ENCODE measurements at regions not wholly inside any gene's neighbourhood (a gene's known extent, or its start where the extent isn't known, plus 50 kb on each side); places are given as distances from the start of the nearest gene placed in this dataset.
A peak's percentile ranks its signal among the peaks of the same experiment; 100 is the strongest.

GRCh38 chr17:33652731-33653398 is 359.8 kb upstream of the ASIC2 start:
- no peak for DNase-seq

- DNase-seq = no peak
Observed at GRCh38 chr17:33653399-33653788, 360.3 kb upstream of the ASIC2 start.

- no peak for DNase-seq
Observed at GRCh38 chr17:33657181-33657580, 364.1 kb upstream of the ASIC2 start.

GRCh38 chr17:33661975-33662374 is 368.9 kb upstream of the ASIC2 start:
- no peak for DNase-seq

- no peak for DNase-seq
Observed at GRCh38 chr17:33664116-33664840, 371.2 kb upstream of the ASIC2 start.

DNA sequence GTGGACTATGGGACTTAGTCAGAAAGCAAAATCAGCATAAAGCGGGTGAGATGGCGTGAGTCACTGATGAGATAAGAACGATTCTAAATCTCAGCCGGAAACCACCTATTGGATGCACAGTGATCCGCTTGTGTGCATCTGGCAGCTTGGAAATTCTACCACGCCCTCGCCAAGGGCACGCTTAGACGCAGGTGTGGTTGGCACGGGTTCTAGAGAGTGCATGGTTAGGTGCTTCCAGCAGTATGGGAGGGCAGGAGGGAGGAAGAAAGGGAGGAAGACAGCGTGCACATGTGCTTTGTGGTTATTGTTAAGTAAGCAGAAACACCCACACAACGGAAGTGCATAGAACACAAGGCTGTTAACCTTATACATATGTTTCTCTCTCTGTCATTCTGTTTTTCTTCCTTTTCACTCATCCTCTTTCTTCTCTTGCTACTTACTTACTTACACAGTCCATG is 374.0 kb upstream of the ASIC2 start:
- peak; percentile 4 for DNase-seq

GRCh38 chr17:33667671-33668070 is 374.6 kb upstream of the ASIC2 start:
- DNase-seq = no peak

- DNase-seq = no peak
Observed at GRCh38 chr17:33668516-33668915, 375.4 kb upstream of the ASIC2 start.

DNA sequence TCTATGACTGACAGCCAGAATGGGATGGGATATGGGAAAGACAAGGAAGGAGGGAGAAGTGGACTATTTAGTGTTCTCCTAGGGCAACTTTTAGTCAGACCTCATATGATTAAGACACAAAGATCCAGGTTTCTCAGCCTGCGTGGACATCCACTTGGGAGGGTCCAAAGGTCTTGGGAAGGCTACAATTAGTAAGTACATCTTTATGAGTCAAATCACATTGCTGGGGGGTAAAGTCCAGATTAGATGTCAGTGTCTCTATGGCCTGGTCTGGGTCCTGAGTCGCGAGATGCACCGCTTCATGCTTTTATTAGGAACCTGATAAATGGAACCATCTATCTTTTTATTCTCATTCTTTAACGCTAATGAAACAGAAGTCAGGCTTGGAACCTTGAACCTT is 378.4 kb upstream of the ASIC2 start:
- DNase-seq = no peak

GRCh38 chr17:33674685-33675084 is 381.6 kb upstream of the ASIC2 start:
- peak; percentile 23 for DNase-seq

DNA sequence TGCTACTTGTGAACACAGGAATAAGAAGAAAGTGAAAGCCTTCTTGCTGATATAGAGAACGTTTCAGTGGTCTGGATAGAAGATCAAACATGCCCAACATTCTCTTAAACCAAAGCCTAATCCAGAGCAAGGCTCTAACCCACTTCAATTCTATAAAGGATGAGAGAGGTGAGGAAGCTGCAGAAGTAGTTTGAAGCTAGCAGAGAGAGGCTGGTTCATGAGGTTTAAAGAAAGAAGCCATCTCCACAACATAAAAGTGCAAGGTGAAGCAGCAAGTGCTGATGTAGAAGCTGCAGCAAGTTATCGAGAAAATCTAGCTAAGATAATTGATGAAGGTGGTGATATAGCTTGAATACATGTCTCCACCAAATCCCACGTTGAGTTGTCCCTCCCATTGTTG is 383.3 kb upstream of the ASIC2 start:
- DNase-seq = no peak

DNA sequence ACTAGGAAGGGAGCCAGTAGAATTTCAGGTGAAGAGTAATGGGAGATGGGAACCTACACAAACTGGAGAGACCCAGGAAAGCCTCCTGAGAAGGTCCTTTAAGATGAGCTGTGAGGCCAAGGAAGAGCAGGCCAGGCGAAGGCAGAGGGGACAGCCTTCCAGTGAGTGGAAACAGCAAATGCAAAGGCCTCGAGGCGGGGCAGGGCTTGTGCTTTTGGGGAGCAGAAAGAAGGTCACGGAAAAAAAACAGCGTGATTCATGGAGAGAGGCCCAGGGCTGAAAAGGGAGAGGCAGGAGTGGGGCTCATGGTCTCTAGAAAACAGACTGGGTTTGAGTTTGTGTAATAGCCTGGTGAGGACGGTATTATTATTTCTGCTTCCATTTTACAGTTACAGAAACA is 386.5 kb upstream of the ASIC2 start:
- DNase-seq = no peak

GRCh38 chr17:33680472-33680871 is 387.4 kb upstream of the ASIC2 start:
- no peak for DNase-seq

DNA sequence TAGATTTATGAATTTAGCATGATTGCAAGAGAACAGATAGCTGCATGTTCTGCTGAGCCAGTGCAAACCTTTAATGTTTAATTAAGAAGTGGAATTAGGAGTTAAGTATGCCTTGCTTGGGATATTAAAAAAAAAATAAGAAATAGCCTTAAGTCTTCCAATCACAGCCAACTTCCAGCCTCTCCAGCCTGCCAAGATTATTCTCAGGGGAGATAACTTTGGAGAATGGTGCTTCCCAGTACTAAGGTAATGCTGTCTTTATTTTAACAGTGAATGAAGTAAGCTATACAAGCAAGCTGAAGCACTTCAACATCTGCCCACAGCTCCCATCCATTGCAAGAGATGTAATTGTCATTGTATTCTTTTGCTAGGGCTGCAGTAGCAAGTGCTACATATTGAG is 389.5 kb upstream of the ASIC2 start:
- DNase-seq = no peak

GRCh38 chr17:33684735-33685134 is 391.6 kb upstream of the ASIC2 start:
- no peak for DNase-seq

DNA sequence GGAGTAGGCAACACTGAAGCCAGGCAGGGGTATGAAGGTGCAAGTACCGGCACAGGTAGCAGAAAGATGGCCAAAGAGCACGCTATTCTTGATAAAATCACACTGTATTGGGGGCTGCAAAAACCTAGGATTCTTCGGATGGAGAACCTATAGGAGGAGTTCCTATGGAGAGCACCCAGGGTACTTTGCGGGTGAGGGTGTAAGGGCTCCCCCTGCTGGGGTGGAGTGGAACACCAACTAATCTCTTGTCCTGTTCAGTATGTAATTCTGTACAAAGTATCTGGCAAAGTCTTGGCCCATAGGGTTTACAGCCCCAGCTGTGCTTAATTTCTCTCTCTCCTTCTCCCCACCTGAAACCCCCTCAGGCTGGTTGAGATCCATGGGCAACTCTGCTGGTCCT is 393.1 kb upstream of the ASIC2 start:
- no peak for DNase-seq

GRCh38 chr17:33687831-33688230 is 394.7 kb upstream of the ASIC2 start:
- DNase-seq = no peak

DNA sequence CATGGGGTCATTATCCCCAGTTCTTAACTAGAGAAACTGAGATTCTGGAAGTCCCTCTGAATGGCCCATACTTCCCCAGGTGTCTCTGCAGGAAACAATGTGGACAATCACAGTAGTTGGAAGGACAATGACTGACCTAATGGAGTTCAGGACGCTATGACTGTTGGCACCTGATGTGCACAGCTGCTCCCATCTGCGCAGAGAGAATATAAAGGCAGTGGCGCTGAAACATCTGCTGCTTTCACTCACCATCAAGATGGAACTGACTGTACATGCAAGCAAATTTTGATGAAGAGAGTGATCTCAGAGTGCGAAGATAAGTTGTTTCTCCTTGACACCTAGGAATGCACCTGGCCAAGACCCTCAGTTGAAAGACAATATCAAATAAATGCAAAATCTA is 395.7 kb upstream of the ASIC2 start:
- DNase-seq = no peak

- no peak for DNase-seq
Observed at GRCh38 chr17:33689725-33690124, 396.6 kb upstream of the ASIC2 start.

- DNase-seq = no peak
Observed at GRCh38 chr17:33695431-33695830, 402.3 kb upstream of the ASIC2 start.

- no peak for DNase-seq
Observed at GRCh38 chr17:33696102-33696501, 403.0 kb upstream of the ASIC2 start.

GRCh38 chr17:33697557-33697956 is 404.5 kb upstream of the ASIC2 start:
- no peak for DNase-seq

- DNase-seq = no peak
Observed at GRCh38 chr17:33701910-33702309, 408.8 kb upstream of the ASIC2 start.

- DNase-seq = no peak
Observed at GRCh38 chr17:33704856-33705255, 411.8 kb upstream of the ASIC2 start.

DNA sequence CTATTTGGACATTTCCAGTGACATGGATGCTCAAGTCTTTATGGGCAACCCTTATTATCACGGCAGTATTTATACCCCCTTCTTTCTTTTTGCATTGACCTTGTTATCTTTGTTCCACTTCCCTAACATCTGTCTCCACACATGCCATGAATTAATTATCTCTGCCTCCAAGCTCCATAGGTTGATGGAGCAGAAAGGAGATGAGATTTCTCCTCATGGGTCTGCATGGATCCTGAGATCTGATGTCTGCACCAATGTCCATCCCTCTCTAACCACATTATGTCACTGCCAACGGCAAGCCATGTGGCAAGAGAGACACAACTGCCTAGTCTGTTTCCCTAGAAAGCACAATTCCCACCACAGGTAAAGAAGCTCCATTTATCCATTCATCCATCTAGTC is 416.8 kb upstream of the ASIC2 start:
- no peak for DNase-seq
